ENCODE measurements at regions not wholly inside any gene's neighbourhood (a gene's known extent, or its start where the extent isn't known, plus 50 kb on each side); places are given as distances from the start of the nearest gene placed in this dataset.

DNA sequence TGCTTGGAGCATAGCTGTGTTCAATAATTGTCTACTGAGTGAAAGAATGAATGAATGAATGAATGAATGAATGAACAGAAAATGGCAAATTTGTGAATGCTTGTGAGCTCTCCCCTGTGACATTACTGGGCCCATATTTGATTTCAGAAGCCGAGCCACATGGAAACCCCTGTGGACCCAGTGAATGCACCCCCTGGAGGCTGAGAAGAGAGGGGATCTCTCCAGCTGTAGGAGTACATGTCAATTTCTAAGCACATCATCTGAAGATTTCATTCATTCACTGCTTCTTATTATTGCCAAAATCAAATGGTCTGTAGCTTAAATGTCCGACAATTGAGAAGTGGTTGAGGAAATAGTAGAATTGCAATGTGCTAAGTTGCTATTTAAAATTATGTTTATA is 58.3 kb upstream of the DOCK1 start:
- TF ChIP-seq, protein P1, sequence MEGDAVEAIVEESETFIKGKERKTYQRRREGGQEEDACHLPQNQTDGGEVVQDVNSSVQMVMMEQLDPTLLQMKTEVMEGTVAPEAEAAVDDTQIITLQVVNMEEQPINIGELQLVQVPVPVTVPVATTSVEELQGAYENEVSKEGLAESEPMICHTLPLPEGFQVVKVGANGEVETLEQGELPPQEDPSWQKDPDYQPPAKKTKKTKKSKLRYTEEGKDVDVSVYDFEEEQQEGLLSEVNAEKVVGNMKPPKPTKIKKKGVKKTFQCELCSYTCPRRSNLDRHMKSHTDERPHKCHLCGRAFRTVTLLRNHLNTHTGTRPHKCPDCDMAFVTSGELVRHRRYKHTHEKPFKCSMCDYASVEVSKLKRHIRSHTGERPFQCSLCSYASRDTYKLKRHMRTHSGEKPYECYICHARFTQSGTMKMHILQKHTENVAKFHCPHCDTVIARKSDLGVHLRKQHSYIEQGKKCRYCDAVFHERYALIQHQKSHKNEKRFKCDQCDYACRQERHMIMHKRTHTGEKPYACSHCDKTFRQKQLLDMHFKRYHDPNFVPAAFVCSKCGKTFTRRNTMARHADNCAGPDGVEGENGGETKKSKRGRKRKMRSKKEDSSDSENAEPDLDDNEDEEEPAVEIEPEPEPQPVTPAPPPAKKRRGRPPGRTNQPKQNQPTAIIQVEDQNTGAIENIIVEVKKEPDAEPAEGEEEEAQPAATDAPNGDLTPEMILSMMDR (IDR thresholded peaks at IDR 0.05; ENCODE audit: low read depth, low read length) = no peak; the same call in 1 of the 2 replicates
- no peak for DNase-seq (ENCODE audit: extremely low read depth, low read depth)

DNA sequence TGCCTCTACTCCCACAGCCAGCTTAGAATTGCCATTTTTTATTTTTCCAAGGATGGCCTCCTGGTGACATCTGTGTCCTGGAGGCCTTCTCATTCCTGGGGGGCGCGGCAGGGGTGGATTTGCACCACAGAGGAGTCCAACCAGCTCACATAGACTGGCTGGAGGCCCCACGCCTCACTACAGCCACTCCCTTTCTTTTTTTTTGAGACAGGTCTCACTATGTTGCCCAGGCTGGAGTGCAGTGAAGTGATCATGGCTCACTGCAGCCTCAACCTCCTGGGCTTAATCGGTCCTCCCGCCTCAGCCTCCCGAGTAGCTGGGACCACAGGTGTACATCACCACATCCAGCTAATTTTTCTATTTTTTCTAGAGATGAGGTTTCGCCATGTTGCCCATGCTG is 57.6 kb upstream of the DOCK1 start:
- TF ChIP-seq, protein P1 (IDR thresholded peaks at IDR 0.05; ENCODE audit: low read depth, low read length) = no peak
- no peak for DNase-seq (ENCODE audit: extremely low read depth, low read depth)

DNA sequence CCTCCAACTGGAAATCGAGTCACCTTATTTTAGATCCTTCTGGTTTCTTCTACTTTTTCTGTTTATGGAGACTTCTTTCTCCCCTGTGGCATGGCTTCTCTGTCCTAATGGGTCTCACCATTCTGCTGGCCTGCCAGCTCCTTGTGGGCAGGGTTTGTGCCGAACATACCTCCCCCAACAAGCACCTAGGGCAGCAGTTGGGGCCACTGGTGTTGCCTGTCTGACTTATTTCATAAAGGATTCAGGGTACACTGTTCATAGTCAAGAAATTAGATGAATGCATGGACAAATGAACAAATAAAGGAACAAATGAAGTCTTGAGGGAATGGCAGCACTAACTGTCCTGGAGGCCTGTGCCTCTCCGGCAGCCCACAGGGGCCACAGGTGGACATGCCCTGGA is 55.6 kb upstream of the DOCK1 start:
- TF ChIP-seq, protein P1 (IDR thresholded peaks at IDR 0.05; ENCODE audit: low read depth, low read length) = no peak
- DNase-seq (ENCODE audit: extremely low read depth, low read depth) = no peak

DNA sequence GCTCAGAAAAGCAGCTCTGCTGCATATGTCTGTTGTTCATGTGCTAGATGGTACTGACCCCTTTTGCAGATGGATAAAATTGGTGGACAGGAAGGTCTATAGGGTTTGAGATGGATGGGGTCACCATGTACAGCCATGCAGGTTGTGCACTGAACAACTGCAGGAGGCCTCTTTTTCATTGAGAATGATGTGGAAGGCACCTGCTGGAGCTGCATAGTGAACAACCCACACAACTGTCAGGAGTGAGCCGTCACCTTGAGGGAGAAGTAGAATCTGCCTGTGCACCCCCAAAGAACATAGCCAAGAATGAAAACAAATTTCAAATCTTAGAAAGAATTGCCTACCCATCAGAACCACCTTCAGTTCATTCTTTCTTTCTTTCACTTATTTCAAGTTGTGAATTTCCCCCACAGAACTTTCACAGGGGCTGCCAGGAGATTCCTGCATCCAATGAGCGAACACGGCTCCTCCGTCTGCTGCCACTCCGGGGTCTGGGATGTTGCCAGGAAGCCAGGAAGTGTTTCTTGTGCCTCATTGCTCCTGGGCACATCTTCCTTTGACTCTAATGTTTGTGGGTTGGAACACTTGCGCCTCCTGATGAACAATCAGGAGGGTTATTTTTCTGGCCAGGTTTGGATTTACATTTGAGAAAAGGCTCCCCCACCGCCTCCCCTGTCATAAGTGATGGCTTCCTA is 53.7 kb upstream of the DOCK1 start:
- no peak for DNase-seq (ENCODE audit: extremely low read depth, low read depth)
- TF ChIP-seq, protein P1 (IDR thresholded peaks at IDR 0.05; ENCODE audit: low read depth, low read length) = no peak

DNA sequence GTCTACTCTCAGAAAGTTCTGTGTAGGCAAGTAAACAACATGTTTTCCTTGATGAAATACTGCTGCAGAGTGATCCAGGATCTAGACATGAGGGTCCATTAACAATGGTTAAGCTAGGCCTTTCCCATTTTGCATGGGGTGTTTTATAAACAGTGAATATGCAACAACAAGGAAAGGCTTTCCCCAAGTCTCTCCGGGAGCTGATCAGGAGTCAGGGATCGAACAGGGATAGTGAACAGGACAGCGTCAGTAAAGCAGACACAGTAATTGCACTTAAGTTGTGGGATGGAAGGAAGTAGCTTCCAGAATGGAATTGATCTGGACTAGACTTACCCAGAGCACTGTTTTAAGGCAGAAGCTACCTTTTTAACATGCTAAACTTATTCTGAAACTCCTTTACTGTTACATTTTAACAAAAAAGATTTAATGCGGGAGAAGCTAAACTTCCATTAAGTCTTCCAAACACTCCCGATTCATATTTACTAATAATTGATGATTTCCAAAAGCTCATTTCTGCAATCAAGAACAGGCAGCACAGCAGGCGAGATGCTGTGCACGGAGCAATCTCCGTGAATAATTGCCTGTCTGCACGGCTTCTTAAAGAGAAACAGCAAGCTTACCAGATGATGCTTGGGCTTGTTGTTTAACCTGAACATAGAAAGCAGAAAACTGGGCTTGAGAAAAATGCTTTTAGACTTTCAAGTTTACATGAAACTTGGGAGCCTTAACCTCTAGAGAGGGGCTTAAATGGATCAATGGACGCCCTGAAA is 50.3 kb upstream of the DOCK1 start:
- TF ChIP-seq, protein P1 (IDR thresholded peaks at IDR 0.05; ENCODE audit: low read depth, low read length) = no peak
- no peak for DNase-seq (ENCODE audit: extremely low read depth, low read depth)

All from AG09319 (cell line).